NCI-H2029 treated with DMSO at 0.1 percent for 48 hours (cell line): ENCODE measurements at regions not wholly inside any gene's neighbourhood (a gene's known extent, or its start where the extent isn't known, plus 50 kb on each side); places are given as distances from the start of the nearest gene placed in this dataset.
"Not testable (repeated sequence)": the region's sequence is repeated elsewhere in the genome, so short reads cannot be mapped to it uniquely, and the experiment has no call there.

Experiments used
- DNase-seq: peaks from one replicate; lab custom pipeline; 2025; lab: John Stamatoyannopoulos, UW

DNA sequence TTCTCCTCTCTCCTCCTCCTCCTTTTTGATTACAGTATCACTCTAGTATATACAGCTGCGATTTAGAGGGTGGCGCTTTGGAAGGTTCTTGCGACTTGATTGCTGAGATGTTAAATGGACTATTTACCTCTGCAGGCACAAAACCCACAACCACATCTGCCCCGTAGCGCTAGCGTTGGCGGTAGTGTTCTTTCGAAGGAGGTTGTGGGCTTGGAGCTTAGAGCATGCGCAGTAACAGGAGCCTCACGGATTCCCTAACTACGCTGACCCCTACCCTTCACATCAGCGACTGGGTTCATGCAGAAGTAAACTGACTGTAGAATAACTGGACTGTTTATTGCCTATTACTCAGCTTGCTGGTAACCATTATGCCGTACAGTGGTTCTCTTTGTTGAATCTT lies 58.0 kb downstream of the CGGBP1 start:
- DNase-seq, result no peak

DNA sequence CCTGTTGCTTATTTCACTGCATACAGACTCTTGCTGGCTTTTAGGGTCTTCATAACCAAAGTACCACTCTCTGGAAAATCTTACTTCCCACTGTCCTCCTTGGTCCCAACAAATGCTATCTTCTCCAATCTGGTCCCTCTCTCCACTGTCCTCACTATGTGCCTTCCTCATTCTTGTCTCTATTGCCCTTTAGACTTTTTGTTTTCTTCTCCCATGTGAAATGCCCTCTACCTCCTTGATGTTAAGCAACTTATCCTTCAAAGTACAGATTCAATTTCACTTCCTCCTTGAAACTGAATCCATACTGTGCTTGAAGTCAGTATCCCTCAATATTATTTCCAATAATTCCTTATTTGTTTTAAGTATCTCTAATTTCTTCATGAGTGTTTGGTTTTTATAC lies 60.8 kb downstream of the CGGBP1 start:
- no peak for DNase-seq

DNA sequence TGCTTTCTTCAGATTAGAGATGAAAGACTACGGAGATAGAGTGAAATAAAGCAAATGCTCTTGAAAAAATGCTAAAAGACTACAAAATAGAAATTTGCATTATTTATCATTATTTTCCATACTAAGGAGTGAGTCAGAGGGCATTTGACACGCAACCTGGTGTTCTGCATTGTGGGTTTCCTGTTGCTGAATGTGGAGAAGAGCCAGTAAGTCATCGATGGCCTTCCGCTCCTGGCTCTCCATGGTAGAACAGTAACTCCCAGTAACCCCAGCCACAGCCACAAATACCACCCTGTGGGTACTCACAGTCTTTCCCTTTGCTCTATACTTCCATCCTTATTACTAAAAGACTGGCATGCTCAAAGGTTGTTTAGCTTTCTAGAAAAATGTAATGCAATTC lies 61.5 kb downstream of the CGGBP1 start:
- no peak for DNase-seq

DNA sequence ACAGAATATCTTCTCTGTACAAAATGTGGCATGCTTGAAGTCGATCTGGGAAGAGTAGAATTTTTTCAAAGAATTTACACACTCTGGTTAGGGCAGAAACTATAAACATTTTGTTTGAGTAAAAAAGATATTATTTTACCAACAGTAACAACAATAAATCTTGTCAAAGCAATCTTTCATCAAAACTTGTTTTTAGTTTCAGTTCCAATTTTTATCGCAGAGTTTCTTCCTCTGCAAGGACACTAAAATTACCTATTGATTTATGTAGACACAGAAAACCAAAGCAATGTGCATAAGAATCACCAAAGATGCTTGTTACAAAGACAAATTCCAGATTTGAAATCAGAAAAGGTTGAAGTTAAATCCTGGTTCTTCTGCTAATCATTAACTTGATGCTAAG lies 61.9 kb downstream of the CGGBP1 start:
- no peak for DNase-seq

DNA sequence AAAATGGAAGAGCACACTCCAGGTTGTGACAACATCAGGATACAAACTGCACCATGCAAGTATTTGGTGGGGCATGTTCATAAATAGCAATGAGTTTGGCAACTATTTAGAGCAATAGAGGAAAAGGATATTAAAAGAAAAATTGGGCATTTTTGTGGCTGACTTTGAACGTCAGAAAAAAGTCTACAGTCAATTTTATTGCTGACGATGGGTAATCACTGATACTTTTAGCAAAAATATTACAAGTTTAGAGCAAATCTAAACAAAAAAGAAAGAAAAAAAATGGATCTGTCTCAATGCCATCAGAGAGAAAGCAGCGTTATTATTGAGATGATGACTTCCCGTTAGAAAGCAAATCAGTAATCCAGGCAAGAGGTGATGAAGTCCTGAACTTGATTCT lies 65.2 kb downstream of the CGGBP1 start:
- DNase-seq, result no peak

DNA sequence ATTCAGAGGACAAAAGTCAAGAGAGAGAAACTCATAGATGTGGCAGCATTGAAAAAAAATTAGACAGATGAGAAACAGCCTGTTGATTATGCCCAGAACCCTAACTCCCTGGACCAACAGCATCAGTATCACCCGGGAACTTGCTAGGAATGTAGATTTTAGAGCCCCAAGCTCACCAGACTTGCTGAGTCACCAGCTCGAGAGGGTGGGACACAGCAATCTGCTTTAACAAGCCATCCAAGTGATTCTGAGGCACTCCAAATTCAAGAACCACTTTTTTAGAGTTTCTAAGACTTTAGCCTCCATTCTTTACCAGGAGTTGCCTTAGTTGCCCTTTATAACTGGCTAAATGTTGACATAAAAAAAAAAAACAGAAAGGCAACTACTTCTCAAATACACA lies 70.9 kb downstream of the CGGBP1 start:
- no peak for DNase-seq

DNA sequence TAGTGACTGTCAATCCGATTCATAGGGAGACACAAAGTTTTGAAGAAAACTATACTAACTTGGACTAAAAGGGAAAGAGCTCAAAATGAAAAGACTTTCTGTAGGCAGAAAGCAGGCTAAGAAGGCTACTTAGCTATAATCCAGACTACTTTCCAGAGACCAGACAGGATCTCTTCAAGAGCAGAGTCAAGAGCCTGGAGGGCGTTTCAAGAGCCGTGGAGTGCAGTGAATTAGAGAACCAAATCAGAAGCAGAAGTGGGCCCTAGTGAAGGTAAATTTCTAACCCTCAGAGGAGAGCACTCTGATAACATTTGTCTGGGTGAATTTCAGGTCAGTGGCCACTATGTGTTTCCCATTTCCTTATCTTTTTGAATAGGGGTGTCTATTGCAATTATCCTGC lies 76.4 kb downstream of the CGGBP1 start:
- DNase-seq, result no peak

DNA sequence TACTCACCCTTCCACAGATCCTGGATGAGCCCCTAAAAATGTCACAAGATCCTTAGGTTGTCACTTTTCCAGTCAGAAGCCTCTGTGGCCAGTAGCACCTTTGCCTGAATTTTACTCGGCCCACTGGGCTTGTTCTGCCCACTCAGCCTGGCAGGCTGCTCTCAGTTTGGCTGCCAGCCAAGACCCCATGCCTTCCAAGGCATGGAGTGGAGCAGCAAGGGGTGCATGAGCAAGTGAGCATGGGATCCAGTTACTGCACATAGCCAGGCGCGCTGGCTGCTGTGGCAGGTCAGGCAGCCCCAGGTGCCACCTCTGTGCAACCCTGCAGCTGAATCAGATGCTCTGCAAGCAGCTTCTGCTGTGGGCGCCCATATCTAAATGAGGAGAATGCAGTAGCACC lies 79.3 kb downstream of the CGGBP1 start:
- no peak for DNase-seq

DNA sequence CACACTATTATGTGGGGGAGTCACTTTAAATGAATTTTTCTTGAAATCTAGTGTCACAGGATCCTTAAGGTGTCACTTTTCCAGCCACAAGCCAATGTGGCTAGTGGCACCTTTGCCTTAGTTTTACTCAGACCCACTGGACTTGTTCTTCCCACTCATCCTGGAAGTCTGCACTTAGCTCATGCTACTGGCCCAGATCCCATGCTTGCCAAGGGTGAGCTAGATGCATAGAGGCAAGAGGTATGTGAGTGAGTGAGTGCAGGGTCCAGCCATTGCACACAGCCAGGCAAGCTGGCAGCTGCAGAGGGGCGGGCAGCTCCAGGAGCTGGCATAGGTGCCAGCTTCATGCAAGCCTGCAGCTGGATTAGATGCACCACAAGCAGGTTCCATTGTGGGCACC lies 81.0 kb downstream of the CGGBP1 start:
- DNase-seq, result no peak

DNA sequence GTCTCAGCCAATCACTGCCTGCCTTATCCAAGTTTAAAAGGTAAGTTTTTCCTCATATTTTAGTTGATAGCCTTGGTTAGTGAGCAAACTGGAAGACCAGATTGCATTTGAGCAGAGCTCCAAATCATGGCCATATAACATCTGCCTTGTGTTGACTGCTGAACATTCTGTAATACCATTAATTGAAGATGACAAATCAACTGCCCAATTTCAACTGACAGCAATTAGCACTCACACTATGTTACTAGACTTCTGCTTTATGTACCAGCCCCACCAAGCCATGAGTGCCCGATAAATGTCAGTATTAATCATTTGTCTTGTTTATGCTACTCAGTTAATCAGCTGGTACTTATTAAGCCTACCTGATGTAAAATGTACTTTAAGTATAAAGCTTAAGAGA lies 83.1 kb downstream of the CGGBP1 start:
- DNase-seq, result no peak

DNA sequence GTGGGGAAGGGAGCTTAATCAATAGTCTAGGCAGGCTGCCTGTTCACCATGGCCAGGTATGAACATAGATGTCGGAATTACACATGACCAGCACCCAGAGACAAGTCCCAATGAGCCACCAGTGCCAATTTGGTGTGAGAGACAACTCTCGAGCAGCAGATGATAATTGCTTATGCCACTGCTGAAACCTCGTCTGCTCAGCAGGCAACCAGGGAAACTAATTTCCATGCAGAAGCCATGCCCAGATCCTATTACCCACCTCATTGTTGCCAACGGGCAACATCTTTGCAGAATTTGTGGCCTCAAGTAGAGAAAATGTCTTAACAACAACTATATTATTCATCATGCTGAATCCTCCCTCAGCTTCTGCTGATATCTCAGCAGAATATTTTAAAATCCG lies 84.9 kb downstream of the CGGBP1 start:
- DNase-seq, result no peak

DNA sequence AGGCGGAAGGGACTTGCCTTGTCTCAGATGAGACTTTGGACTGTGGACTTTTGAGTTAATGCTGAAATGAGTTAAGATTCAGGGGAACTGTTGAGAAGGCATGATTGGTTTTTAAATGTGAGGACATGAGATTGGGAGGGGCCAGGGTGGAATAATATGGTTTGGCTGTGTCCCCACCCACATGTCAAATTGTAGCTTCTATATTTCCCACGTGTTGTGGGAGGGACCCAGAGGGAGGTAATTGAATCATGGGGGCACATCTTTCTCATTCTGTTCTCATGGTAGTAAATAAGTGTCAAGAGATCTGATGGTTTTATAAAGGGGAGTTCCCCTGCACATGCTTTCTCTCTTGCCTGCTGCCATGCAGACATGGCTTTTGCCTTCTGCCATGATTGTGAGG lies 89.2 kb downstream of the CGGBP1 start:
- no peak for DNase-seq

DNA sequence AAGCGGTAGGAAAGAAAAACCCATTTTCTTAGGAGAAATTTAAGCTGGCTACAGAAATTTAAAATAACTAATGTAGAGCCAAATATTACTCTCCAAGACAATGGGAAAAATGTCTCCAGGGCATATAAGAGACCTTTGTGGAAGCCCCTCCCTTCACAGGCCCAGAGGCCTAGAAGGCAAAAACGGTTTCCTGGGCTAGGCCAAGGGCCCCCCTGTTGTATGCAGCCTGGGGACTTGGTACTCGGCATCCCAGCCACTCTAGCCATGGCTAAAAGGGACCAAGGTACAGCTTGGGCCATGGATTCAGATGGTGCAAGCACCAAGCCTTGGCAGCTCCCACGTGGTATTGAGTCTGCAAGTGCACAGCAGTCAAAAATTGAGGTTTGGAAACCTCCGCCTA lies 90.1 kb downstream of the CGGBP1 start:
- no peak for DNase-seq

DNA sequence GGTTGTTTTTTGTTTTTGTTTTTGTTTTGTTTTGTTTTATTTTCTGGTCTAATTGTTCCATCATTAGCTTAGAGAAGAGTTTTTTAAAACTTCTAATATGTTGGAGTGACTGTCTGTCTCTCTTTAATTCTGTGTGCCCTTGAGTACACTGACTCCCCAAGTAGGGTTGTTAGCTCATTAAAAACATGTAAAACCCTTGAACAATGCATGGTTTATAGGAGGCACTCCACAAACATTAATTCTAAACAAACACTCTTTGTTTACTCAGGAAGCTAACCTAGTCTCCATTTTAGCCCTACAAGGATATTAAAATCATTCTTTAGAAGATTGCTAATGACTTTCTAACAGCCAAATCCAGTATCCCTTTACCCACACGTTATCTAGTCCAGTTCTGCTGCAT lies 100.5 kb downstream of the CGGBP1 start:
- DNase-seq, result no peak

DNA sequence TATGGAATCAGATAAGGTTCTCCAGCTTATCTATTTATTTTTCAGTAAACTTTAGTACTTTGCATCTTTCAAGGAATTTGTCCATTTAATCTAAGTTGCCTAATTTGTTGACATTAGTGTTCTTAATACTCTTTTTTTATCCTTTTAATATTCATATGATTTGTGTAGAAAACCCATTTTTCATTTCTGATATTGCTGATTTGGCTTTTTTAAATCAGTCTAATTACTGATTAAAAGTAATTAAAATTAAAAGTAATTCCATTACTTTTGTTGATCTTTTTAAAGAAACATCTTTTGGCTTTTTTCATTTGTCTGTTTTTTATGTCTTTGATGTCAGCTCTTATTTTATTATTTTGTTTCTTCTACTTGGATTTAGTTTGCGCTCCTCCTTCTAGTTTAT lies 101.2 kb downstream of the CGGBP1 start:
- no peak for DNase-seq

DNA sequence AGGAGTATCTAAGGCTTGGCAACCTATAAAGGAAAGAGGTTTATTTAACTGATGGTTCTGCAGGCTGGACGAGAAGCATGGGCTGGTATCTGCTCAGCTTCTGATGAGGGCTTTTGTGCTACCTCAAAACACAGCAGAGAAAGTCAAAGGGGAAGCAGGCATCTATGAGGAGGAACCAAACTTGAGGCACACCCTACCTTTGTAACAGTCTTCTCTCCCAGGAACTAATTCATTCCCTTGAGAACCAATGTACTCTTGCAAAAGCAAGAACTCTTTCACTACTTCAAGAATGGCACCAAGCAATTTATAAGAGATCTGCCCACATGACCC lies 109.0 kb downstream of the CGGBP1 start:
- no peak for DNase-seq

DNA sequence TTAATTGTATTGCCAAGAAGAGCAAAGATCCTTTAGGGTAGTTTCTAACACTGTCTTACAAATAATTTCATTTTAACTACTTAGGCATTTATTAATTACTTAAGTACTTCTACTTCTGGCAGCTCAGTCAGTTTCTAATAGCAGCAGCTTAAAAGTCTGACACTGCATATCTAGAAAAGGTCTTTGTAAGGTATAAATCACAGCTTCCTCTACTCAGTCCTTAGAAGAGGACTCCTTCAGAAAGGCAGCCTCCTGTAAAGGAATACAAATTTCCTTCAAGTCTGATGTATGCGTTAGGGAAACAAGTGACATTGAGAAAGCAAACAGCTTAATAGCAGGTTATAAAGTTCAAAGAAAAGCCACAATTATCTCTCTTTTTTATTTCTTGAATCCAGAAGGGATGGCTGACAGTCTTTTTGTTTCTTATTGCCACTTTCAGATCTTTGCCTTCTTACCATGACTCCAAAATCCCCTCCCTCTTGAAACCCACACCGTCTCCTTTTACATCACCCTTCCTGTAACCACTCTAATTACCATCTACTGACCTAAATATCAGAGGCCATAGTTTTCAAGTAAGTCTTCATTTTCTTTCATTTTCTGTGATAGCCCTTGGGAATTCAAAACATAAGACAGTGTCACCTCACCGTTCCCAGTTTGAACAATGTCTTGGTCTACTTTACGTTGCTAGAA lies 109.5 kb downstream of the CGGBP1 start:
- no peak for DNase-seq

DNA sequence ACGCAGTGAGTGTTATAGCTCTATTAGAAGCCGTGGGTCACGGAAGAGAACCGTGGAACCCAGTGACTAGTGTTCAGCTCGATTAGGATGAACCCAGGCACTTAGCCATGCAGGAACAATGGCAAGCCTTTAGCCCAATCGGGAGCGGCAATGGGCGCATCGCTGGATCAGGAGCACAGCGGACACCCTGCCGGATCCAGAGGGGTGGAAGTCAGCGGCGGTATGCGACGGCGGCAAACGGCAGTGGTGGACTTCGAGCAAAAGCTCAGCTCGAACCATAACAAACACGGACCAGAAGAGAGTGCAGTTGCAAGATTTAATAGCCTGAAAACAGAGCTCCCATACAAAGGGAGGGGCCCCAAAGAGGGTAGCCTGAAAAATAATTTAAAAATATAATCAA lies 112.8 kb downstream of the CGGBP1 start:
- DNase-seq, result not testable (repeated sequence)

DNA sequence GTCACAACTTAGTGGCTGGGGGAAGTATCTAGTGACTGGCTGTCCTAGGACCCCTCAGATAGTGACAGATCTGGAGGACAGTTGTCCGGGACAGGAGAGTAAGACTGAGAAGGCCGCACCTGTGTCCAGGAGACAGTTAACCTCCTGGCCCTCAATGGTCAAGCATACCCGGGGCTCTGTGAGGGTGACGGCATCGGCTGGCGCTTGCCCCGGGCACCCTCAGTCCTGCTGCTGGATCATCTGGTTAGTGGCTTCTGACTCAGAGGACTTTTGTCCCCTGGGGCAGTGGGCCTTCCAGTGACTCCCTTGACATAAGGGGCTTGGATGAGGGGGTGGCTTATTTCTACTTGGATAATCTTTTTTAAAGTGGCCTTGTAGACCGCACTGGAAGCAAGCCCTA lies 116.5 kb downstream of the CGGBP1 start:
- DNase-seq, result not testable (repeated sequence)

DNA sequence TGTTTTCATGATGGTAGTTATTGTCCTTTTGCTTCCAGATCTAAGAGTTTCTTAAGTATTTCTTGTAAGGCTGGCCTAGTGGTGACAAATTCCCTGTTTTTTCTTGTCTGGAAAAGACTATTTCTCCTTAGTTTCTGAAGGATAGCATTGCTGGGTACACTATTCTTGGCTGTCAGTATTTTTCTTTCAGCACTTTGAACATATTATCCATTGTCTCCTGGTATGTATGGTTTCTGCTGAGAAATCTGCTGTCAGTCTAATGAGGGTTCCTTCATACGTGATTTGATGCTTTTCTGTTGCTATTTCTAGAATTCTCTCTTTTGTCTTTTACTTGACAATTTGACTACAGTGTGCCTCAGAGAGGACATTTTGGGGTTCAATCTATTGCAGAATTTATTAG lies 134.3 kb downstream of the CGGBP1 start:
- DNase-seq, result no peak

DNA sequence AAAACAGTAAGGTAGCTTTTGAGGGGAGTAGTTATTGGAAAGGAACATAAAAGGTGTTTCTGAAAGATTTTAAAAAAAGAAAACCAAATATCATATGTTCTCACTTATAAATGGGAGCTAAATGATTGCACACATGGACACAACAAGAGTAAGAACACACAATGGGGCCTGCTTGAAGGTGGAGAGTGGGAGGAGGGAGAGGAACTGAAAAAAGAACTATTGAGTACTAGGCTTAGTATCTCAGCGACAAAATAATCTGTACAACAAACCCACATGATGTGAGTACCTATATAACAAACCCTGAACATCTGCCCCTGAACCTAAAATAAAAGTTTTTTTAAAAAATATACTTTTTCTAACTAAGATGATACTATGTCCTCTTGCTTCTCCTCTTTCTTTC lies 138.3 kb downstream of the CGGBP1 start:
- DNase-seq, result no peak

DNA sequence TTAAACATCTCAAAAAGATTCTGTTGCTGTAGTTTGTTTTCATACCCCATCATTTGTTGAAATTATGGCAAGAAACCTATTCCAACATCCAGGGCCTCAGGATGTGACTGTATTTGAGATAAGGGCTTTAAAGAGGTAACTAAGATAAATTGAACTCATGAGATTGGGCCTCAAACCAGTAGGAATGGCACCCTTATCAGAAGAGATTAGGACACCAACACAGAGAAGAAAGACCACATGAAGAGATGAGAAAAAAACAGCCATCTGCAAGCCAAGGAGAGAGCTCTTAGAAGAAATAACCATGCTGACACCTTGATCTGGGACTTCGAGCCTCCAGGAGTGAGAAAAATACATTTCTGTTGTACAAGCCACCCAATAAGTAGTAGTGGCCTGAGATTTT lies 157.7 kb downstream of the CGGBP1 start:
- no peak for DNase-seq

DNA sequence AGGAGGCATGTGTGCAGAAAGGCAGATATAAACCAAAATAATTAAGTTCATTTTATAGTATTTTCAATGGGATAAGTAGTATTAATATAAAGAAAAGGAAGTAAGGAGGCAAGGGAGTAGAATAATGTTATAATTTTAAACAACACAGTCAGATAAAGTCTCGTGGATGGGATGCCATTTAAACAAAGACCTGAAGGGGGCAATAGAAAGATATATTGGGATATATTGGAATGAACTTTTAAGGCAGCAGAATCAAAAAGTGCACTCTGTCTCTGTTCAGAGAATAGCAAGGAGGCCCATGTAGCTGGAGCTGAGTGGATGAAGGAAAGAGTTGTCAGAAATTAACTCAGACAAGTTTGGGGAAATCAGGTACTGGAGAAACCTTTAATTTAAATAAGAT lies 158.7 kb downstream of the CGGBP1 start:
- DNase-seq, result no peak

DNA sequence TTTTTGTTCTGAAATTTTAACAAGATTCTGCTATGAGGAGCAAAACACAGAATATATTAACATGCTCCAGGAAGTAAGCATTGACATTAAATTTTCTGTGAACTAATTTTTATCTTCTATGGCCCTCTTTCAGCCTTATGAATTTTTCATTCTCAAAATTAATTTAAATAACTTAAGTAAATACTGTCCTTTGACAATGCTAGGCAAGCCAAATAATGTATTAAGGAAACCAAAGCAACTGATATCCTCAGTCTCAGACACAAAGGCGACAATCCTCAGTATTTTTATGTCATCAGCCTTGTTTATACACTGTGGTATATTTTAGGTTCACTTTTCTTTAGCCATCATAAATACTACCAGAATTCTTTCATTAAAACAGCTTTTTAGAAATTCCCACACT lies 159.8 kb downstream of the CGGBP1 start:
- no peak for DNase-seq

DNA sequence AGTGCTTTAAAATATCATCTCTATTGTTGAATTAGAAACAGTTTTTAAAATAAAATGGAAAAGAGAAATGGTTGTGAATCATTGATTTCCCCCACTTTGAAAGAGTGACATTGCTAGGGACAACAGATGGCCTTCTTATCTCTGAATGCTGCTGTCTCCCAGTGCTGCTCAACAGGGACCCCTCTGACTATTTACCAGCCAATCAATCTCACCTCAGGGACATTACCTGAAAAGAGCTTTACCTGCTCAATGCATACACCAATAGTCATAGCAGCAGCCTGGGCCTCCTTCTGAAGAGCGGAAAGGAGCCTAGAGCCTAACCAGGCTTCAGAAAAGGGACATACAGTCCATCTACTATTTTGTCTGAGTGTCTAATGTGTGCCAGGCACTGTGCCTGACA lies 162.8 kb downstream of the CGGBP1 start:
- no peak for DNase-seq
